ENCODE measurements at regions not wholly inside any gene's neighbourhood (a gene's known extent, or its start where the extent isn't known, plus 50 kb on each side); places are given as distances from the start of the nearest gene placed in this dataset.

DNA sequence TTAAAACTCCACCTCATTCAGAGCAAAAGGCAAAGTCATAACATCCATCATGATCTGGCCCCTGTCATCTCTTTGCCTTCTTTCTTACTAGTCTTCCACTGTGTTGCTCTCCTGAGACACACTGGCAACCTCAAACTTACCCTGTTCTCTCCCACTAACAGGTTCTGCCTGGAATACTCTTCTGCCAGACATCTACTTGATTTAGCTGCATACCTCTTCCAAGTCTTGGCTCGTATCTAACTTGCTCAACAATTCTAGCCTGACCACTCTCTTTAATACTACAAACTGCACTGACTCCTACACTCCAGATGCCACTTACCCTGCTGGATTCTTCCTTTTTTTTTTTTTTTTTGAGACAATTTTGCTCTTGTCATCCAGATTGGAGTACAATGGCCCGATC, 167.0 kb upstream of the MTPN start:
- ATAC-seq, result no peak
- no peak for DNase-seq
- no peaks in the 10 kb centered on the region for H3K9me3 ChIP-seq
- H3K4me3 ChIP-seq, result no peak overlapping the region
- H3K36me3 ChIP-seq, result no peaks in the 10 kb centered on the region
- H3K27ac ChIP-seq, result no peak overlapping the region
- no peaks in the 10 kb centered on the region for H3K27me3 ChIP-seq
- no peaks in the 10 kb centered on the region for H3K4me1 ChIP-seq
- 72 to 78% methylated on average over 2 of the region's 2 CpGs for WGBS, 2 donors
- TF ChIP-seq, protein P1, sequence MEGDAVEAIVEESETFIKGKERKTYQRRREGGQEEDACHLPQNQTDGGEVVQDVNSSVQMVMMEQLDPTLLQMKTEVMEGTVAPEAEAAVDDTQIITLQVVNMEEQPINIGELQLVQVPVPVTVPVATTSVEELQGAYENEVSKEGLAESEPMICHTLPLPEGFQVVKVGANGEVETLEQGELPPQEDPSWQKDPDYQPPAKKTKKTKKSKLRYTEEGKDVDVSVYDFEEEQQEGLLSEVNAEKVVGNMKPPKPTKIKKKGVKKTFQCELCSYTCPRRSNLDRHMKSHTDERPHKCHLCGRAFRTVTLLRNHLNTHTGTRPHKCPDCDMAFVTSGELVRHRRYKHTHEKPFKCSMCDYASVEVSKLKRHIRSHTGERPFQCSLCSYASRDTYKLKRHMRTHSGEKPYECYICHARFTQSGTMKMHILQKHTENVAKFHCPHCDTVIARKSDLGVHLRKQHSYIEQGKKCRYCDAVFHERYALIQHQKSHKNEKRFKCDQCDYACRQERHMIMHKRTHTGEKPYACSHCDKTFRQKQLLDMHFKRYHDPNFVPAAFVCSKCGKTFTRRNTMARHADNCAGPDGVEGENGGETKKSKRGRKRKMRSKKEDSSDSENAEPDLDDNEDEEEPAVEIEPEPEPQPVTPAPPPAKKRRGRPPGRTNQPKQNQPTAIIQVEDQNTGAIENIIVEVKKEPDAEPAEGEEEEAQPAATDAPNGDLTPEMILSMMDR (IDR thresholded peaks at IDR 0.05), result no peak
- intact Hi-C loops (cut with DNase I), result no loop called here

DNA sequence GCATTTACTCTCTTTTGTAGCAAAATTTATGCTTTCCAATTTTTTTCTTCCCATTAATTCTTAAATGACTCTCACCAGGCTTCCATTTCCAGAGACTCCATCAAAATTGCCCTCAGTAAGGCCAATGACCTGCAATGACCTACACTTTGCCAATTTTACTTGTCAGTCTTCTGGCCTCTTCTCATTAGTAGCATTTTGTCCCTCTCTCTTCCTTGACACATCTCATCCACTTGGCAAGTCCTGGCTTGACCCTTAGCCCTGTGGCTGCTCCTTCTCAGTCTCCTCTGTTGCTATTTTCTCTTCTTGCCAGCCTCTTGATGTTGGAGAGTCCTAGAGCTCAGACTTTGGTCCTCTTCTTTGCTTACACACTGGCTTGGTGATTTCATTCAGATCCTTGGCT, 166.1 kb upstream of the MTPN start:
- Histone ChIP-seq H3K9me3 (no peaks in the 10 kb centered on the region), H3K27me3 (no peaks in the 10 kb centered on the region), H3K4me3 (no peak overlapping the region), H3K27ac (no peak overlapping the region), H3K36me3 (no peaks in the 10 kb centered on the region), H3K4me1 (no peaks in the 10 kb centered on the region)
- DNase-seq (no peak), ATAC-seq (no peak)
- TF ChIP-seq, protein P1 (IDR thresholded peaks at IDR 0.05), result no peak
- intact Hi-C loops (cut with DNase I), result no loop called here

DNA sequence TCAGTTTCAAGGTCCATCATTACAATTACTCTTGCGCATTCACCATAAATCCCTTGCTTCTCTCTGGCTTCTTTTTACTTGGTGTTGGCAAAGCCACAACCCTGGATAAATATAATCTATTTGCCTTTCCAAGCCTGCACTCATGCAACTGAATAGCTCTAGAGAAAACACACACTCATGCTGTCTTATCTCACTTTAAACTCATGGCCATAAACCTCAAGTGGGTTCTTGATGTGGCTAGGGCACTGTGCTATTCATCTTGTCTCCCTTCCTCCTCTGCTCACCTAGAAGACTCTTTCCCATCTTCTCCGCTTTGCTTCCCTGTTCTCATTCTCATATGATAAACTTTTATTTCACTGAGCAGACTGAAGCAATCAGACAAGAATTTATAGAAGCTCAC, 165.4 kb upstream of the MTPN start:
- ATAC-seq (peak in 1 of 8 donors; percentile 41), DNase-seq (no peak)
- Histone ChIP-seq H3K4me3 (no peak overlapping the region), H3K27ac (no peak overlapping the region), H3K4me1 (no peaks in the 10 kb centered on the region), H3K27me3 (no peaks in the 10 kb centered on the region), H3K9me3 (no peaks in the 10 kb centered on the region), H3K36me3 (no peaks in the 10 kb centered on the region)
- TF ChIP-seq, protein P1 (IDR thresholded peaks at IDR 0.05), result no peak
- WGBS, 2 donors, result 92 to 96% methylated on average over 2 of the region's 2 CpGs
- intact Hi-C loops (cut with DNase I), result no loop called here

DNA sequence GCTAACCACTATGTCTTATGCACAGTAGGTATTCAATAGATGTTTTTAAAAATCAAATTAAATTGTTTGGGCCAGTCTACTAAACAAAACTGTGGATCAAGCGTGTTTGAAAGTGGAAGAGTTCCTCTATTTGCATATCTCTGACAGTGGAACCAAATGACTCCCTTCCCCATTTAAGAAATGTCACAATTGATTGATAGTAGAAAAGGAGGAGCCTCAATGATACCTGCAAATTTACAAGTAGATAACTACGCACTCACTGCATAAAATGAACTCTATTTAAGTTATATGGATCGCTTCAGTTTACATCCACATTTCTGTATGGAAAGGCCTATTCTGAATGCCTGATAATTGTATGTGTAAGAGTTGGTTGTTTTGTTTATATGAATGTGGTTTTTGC, 163.3 kb upstream of the MTPN start:
- H3K9me3 ChIP-seq, result no peaks in the 10 kb centered on the region
- ATAC-seq, result no peak
- no peak for DNase-seq
- H3K27me3 ChIP-seq, result no peaks in the 10 kb centered on the region
- WGBS, 2 donors, result 93 to 96% methylated on average over 3 of the region's 3 CpGs
- no peak overlapping the region for H3K27ac ChIP-seq
- intact Hi-C loops (cut with DNase I), result no loop called here
- no peak overlapping the region for H3K4me3 ChIP-seq
- TF ChIP-seq, protein P1 (IDR thresholded peaks at IDR 0.05), result no peak
- H3K36me3 ChIP-seq, result no peaks in the 10 kb centered on the region
- H3K4me1 ChIP-seq, result no peaks in the 10 kb centered on the region

DNA sequence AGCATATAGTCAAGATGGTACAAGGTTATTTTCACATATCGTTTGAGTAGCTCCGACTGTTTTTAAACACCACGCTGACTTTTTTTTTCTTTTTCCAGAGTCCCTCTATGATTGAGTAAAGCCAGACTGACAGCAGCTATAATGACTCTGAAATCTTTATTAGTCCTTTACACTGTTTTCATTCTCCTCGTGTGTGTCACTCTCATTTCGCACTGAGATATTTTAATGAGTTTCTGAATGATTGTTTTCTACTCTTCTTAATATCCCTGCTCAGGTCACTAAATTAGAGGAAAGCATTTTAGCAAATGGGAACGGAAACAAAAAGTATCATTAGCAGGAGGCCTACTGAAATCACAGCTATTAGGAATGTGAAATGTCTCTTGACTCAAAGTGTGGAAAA, 162.3 kb upstream of the MTPN start:
- Histone ChIP-seq H3K4me3 (no peak overlapping the region), H3K27me3 (no peaks in the 10 kb centered on the region), H3K9me3 (no peaks in the 10 kb centered on the region), H3K4me1 (no peaks in the 10 kb centered on the region), H3K27ac (no peak overlapping the region), H3K36me3 (no peaks in the 10 kb centered on the region)
- TF ChIP-seq, protein P1 (IDR thresholded peaks at IDR 0.05), result no peak
- 67 to 72% methylated on average over 6 of the region's 6 CpGs for WGBS, 2 donors
- no peak for DNase-seq
- ATAC-seq, result no peak
- intact Hi-C loops (cut with DNase I), result no loop called here
